H1 (cell line): ENCODE measurements at regions not wholly inside any gene's neighbourhood (a gene's known extent, or its start where the extent isn't known, plus 50 kb on each side); places are given as distances from the start of the nearest gene placed in this dataset.

Experiments
- CREB1 ChIP-seq: IDR thresholded peaks from 2 replicates; pipeline ENCODE4 v1.6.1; 2012; ENCODE audit warnings: inconsistent platforms
- HDAC2 ChIP-seq, 2 experiments: fragments of 300-600 bp in 1 of 2; sonication (generic) in 1 of 2; IDR thresholded peaks; 2 replicates each; pipeline ENCODE4 v1.6.1; 2011 to 2012; ENCODE audit warnings: low read depth in 2 of 2, low read length in 2 of 2, mild to moderate bottlenecking in 2 of 2, moderate library complexity in 2 of 2, borderline replicate concordance in 1 of 2, inconsistent platforms in 1 of 2
- TF ChIP-seq, protein P1 (sequence below): fragments of 300-600 bp; sonication (generic); IDR thresholded peaks from 2 replicates; pipeline ENCODE4 v1.7.1; 2012; ENCODE audit warnings: low read length, moderate library complexity, mild to moderate bottlenecking, inconsistent platforms; ENCODE audit not compliant: insufficient replicate concordance

DNA sequence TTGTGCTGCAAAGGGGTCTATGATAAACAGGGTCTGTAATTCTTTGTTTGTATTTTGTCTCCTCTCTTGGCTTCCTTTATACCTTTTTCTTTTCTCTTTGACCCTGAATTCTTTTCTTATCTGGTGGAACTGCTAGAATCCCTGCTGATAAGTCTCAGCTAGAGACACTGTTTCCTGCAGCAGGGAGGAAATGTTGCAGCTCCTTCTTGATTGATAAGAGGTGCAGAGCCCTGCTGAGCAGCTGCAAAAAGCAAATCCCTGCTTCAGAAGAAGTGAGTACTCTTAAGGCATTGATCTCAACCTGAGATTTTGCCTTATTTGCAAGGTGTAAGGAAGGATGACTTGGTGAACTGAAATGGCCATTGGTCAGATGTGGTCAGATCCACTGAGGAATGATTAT, 167.8 kb downstream of the NUP35 start (continued):
- TF ChIP-seq, protein P1, sequence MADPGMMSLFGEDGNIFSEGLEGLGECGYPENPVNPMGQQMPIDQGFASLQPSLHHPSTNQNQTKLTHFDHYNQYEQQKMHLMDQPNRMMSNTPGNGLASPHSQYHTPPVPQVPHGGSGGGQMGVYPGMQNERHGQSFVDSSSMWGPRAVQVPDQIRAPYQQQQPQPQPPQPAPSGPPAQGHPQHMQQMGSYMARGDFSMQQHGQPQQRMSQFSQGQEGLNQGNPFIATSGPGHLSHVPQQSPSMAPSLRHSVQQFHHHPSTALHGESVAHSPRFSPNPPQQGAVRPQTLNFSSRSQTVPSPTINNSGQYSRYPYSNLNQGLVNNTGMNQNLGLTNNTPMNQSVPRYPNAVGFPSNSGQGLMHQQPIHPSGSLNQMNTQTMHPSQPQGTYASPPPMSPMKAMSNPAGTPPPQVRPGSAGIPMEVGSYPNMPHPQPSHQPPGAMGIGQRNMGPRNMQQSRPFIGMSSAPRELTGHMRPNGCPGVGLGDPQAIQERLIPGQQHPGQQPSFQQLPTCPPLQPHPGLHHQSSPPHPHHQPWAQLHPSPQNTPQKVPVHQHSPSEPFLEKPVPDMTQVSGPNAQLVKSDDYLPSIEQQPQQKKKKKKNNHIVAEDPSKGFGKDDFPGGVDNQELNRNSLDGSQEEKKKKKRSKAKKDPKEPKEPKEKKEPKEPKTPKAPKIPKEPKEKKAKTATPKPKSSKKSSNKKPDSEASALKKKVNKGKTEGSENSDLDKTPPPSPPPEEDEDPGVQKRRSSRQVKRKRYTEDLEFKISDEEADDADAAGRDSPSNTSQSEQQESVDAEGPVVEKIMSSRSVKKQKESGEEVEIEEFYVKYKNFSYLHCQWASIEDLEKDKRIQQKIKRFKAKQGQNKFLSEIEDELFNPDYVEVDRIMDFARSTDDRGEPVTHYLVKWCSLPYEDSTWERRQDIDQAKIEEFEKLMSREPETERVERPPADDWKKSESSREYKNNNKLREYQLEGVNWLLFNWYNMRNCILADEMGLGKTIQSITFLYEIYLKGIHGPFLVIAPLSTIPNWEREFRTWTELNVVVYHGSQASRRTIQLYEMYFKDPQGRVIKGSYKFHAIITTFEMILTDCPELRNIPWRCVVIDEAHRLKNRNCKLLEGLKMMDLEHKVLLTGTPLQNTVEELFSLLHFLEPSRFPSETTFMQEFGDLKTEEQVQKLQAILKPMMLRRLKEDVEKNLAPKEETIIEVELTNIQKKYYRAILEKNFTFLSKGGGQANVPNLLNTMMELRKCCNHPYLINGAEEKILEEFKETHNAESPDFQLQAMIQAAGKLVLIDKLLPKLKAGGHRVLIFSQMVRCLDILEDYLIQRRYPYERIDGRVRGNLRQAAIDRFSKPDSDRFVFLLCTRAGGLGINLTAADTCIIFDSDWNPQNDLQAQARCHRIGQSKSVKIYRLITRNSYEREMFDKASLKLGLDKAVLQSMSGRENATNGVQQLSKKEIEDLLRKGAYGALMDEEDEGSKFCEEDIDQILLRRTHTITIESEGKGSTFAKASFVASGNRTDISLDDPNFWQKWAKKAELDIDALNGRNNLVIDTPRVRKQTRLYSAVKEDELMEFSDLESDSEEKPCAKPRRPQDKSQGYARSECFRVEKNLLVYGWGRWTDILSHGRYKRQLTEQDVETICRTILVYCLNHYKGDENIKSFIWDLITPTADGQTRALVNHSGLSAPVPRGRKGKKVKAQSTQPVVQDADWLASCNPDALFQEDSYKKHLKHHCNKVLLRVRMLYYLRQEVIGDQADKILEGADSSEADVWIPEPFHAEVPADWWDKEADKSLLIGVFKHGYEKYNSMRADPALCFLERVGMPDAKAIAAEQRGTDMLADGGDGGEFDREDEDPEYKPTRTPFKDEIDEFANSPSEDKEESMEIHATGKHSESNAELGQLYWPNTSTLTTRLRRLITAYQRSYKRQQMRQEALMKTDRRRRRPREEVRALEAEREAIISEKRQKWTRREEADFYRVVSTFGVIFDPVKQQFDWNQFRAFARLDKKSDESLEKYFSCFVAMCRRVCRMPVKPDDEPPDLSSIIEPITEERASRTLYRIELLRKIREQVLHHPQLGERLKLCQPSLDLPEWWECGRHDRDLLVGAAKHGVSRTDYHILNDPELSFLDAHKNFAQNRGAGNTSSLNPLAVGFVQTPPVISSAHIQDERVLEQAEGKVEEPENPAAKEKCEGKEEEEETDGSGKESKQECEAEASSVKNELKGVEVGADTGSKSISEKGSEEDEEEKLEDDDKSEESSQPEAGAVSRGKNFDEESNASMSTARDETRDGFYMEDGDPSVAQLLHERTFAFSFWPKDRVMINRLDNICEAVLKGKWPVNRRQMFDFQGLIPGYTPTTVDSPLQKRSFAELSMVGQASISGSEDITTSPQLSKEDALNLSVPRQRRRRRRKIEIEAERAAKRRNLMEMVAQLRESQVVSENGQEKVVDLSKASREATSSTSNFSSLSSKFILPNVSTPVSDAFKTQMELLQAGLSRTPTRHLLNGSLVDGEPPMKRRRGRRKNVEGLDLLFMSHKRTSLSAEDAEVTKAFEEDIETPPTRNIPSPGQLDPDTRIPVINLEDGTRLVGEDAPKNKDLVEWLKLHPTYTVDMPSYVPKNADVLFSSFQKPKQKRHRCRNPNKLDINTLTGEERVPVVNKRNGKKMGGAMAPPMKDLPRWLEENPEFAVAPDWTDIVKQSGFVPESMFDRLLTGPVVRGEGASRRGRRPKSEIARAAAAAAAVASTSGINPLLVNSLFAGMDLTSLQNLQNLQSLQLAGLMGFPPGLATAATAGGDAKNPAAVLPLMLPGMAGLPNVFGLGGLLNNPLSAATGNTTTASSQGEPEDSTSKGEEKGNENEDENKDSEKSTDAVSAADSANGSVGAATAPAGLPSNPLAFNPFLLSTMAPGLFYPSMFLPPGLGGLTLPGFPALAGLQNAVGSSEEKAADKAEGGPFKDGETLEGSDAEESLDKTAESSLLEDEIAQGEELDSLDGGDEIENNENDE: peak; percentile 65
- 0 out of 4 replicates have a peak, but pooled peaks of 1 of the 2 experiments have one; percentile 8 for TF ChIP-seq HDAC2 (IDR thresholded peaks at IDR 0.05; ENCODE audit: borderline replicate concordance in 1 of 2, low read depth in 2 of 2, low read length in 2 of 2)
- TF ChIP-seq CREB1: no peak
